ENCODE measurements at regions not wholly inside any gene's neighbourhood (a gene's known extent, or its start where the extent isn't known, plus 50 kb on each side); places are given as distances from the start of the nearest gene placed in this dataset.
"Not testable (repeated sequence)": the region's sequence is repeated elsewhere in the genome, so short reads cannot be mapped to it uniquely, and the experiment has no call there.

DNA sequence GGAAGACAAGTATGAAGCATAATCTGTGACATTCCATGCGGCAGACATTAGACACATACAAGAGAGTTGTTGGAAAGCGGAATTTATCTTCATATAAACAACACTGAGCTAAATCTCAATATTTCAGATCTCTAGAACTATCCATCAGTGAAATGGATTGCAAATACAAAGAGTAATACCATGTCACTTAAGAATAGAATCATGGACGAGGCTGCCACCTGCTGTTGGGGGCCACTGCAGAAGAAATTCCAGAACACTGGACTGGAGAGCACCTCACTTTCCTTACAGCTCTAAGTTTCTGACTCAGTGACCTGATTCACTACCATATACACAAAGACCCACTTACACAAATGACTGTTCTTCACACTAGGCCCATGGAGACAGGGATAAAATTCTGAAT is 346.7 kb downstream of the OR4F29 start:
- not testable (repeated sequence) for DNase-seq (ENCODE audit: low read depth in 2 of 2)

DNA sequence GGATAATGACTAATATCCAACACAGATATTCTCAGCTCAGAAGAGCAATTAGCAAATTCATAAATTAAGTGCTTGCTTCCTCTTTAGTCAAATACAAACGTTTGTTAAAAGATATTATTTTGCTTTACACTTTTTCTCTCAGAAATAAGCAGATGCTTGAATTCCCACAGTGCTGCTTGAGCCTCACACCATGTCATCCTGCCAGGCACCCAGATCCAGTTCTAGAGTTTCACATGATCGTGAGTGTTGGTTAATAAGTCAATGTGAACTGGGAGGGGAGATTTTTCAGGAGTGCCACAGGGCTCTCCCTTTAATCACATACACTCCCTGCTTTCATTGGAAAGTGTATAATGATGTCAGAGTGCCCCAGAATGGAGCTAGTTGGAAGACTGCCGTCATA is 352.0 kb downstream of the OR4F29 start:
- DNase-seq (ENCODE audit: low read depth in 2 of 2) = not testable (repeated sequence)

DNA sequence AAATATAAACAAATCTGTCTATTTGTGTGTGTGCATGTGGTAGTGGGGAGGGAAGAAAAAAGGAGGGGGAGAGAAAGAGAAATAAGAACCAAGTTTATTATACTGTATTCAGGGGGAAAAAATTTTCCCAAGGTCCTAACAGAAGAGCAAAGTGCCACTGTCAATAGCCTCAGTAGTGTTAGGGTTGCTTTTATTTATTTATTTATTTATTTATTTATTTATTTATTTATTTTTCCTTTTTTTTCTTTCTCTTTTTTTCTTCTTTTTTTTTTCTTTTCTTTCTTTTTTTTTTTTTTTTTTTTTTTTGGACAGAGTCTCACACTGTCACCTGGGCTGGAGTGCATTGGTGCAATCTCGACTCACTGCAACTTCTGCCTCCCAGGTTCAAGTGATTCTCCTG is 352.7 kb downstream of the OR4F29 start:
- not testable (repeated sequence) for DNase-seq (ENCODE audit: low read depth in 2 of 2)

DNA sequence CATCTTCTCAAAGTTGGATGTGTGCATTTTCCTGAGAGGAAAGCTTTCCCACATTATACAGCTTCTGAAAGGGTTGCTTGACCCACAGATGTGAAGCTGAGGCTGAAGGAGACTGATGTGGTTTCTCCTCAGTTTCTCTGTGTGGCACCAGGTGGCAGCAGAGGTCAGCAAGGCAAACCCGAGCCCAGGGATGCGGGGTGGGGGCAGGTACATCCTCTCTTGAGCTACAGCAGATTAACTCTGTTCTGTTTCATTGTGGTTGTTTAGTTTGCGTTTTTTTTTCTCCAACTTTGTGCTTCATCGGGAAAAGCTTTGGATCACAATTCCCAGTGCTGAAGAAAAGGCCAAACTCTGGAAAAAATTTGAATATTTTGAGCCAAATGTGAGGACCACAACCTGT is 360.2 kb downstream of the OR4F29 start:
- not testable (repeated sequence) for DNase-seq (ENCODE audit: low read depth in 2 of 2)

DNA sequence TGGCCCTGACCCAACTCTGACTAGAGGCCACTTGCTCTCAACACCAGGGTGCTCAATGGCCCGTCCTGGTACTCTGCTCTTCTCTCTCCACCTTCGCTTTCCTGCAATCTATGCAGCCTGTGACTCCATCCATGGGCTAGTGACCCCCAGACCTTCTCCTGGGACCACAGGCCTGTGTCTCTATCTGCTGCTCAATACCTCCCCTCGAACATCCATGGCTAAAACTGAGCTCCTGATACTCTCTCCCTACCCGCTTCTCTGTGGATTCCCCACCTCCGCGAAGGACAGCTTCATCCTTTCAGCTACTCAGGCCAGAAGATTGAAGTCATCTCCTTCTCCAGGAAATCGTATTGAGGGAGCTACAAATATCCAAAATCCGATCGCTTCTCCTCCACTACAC is 363.4 kb downstream of the OR4F29 start:
- not testable (repeated sequence) for DNase-seq (ENCODE audit: low read depth in 2 of 2)

DNA sequence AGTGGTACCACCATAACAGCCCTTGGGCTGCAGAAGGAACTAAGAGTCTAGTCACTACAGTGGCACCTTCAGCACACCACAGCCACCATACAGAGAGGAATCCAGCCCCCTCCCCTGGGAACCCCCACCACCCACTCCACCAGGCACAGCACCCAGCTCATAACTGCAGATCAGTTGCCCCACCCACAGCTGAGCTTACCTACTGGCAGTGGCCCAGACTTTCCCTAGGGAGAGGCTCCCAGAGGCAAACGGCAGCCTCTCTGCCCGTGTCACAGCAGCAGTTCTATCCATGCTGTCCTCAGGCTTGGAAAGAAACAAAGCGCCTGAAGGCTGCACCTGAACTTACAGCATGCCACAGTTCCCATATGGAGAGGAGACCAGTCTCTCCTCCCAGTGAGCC is 372.3 kb downstream of the OR4F29 start:
- DNase-seq (ENCODE audit: low read depth in 2 of 2) = not testable (repeated sequence)

DNA sequence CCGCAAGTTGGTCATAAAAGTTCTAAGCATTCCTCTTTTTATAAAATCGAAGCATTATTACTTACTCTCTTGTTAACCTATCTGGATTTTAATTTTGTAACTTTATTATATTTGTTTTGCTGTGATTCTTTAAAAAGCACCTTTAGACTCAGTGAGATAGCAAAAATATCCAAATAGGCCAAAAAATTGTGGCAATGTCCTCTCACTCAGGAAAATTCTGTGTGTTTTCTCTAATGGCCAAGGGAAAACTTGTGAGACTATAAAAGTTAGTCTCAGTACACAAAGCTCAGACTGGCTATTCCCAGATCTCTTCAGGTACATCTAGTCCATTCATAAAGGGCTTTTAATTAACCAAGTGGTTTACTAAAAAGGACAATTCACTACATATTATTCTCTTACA is 386.4 kb downstream of the OR4F29 start, which contains the start of gene OR4F5:
Gene OR4F5 (plus strand): TSS at position 301 of the 400 bp plus-strand sequence.
- DNase-seq (ENCODE audit: low read depth in 2 of 2) = not testable (repeated sequence)

DNA sequence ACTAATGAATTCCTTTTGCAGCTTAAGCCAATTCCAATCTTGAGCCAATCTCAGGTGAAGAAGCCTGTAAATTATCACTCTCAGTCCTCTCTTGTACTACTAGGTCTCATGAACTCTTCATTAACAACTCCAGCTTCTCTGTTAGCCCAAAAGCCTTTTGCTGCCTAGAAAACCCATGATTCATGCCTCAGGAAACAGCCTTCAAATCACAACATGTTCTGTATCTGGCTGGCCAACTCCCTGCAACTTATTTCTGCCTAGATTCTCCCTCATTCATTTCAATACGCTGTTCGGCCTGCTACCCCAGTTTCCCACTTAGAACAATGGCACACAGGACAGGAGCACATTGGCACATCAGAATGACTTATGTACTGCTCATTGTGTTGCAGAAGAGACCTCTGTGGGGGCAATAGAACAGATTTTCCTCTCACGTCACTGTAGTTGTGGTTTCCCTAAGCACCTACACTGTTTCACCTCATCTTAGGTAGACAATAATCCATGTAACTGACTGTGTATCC is 395.4 kb downstream of the OR4F29 start:
- DNase-seq (ENCODE audit: low read depth in 2 of 2) = not testable (repeated sequence)

DNA sequence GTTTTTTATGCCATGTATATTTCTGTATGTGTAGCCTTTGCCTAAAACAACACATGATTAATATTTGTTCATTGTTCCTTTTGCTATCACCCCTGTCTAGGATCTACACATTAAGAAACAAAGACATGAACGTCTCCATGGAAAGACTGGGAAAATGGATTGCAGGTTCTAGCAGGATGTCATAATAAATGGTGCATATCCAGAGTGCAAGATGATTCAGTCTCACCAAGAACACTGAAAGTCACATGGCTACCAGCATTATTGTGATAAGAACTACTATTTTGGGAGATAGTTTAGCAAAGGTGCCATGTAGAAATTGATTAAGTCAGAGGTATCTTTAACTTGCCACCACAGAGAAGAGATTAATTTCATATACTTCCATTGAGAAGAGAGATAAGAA is 398.3 kb downstream of the OR4F29 start:
- not testable (repeated sequence) for DNase-seq (ENCODE audit: low read depth in 2 of 2)

DNA sequence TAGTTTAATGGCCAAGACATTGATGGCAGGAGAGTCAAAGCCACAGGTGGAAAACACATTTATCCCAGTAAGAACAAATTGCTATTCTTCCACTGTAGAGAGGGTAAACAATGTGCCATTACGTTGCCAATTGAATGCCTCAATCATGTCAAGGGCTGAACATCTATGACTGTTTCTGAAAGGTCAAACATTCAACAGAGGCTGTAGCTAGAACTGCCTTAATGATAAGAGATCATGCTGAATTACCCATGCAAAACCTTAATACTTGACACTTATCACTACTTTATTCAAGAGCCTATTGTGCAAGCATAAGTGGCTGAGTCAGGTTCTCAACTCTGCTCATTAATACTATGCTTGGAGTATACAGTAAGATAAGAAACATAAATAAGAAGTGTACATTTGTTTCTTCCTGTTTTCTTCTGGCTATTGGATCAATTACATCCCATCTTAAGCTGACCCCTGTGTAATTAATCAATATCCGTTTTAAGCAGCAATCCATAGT is 409.5 kb downstream of the OR4F29 start:
- DNase-seq (ENCODE audit: low read depth in 2 of 2) = not testable (repeated sequence)

DNA sequence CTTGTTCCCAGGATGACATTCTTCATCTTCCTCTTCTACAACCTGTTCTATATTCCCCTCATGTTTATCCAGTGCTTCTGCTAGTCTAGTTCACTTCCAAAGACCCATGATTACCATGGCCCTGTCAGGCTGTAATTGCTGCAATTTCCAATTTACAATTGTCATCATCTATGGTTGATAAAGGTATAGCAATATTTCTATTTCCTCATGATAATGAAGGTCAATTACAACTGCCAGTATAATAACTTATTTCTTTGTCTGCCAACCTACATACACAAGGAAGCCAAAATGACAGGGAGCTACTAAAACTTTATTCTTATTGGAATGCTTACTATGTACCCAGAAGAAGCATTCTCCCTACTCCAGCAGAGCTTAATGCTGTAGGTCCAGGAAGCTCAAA is 410.3 kb downstream of the OR4F29 start:
- DNase-seq (ENCODE audit: low read depth in 2 of 2) = not testable (repeated sequence)

DNA sequence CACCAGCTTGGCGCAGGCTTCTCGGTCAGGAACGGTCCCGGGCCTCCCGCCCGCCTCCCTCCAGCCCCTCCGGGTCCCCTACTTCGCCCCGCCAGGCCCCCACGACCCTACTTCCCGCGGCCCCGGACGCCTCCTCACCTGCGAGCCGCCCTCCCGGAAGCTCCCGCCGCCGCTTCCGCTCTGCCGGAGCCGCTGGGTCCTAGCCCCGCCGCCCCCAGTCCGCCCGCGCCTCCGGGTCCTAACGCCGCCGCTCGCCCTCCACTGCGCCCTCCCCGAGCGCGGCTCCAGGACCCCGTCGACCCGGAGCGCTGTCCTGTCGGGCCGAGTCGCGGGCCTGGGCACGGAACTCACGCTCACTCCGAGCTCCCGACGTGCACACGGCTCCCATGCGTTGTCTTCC is 422.3 kb downstream of the OR4F29 start:
- not testable (repeated sequence) for DNase-seq (ENCODE audit: low read depth in 2 of 2)

DNA sequence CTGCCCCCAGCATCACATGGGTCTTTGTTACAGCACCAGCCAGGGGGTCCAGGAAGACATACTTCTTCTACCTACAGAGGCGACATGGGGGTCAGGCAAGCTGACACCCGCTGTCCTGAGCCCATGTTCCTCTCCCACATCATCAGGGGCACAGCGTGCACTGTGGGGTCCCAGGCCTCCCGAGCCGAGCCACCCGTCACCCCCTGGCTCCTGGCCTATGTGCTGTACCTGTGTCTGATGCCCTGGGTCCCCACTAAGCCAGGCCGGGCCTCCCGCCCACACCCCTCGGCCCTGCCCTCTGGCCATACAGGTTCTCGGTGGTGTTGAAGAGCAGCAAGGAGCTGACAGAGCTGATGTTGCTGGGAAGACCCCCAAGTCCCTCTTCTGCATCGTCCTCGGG is 434.2 kb downstream of the OR4F29 start:
- not testable (repeated sequence) for DNase-seq (ENCODE audit: low read depth in 2 of 2)

DNA sequence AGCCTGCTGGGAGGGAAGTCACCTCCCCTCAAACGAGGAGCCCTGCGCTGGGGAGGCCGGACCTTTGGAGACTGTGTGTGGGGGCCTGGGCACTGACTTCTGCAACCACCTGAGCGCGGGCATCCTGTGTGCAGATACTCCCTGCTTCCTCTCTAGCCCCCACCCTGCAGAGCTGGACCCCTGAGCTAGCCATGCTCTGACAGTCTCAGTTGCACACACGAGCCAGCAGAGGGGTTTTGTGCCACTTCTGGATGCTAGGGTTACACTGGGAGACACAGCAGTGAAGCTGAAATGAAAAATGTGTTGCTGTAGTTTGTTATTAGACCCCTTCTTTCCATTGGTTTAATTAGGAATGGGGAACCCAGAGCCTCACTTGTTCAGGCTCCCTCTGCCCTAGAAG is 435.5 kb downstream of the OR4F29 start:
- DNase-seq (ENCODE audit: low read depth in 2 of 2) = not testable (repeated sequence)

DNA sequence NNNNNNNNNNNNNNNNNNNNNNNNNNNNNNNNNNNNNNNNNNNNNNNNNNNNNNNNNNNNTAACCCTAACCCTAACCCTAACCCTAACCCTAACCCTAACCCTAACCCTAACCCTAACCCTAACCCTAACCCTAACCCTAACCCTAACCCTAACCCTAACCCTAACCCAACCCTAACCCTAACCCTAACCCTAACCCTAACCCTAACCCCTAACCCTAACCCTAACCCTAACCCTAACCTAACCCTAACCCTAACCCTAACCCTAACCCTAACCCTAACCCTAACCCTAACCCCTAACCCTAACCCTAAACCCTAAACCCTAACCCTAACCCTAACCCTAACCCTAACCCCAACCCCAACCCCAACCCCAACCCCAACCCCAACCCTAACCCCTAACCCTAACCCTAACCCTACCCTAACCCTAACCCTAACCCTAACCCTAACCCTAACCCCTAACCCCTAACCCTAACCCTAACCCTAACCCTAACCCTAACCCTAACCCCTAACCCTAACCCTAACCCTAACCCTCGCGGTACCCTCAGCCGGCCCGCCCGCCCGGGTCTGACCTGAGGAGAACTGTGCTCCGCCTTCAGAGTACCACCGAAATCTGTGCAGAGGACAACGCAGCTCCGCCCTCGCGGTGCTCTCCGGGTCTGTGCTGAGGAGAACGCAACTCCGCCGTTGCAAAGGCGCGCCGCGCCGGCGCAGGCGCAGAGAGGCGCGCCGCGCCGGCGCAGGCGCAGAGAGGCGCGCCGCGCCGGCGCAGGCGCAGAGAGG is 441.3 kb downstream of the OR4F29 start:
- DNase-seq (ENCODE audit: low read depth in 2 of 2) = not testable (repeated sequence)

All from fibroblast of skin of left quadriceps (primary cell).